Caco-2 (cell line): ENCODE measurements at regions not wholly inside any gene's neighbourhood (a gene's known extent, or its start where the extent isn't known, plus 50 kb on each side); places are given as distances from the start of the nearest gene placed in this dataset.
A peak's percentile ranks its signal among the peaks of the same experiment; 100 is the strongest.

Experiments
- BruUV-seq: library from RNA; stranded (reverse); fragments of 400-500 nt; replicated peaks from 2 replicates; lab custom pipeline; 2021; lab: Mats Ljungman, UMichigan
- CTCF ChIA-PET: fragments of 300-600 bp; sonication (Branson Sonifier 250); formaldehyde crosslinking; loops from one replicate; lab custom pipeline; 2022; ENCODE audit warnings: antibody characterized with exemption; lab: Charles Lee
- POLR2A ChIA-PET: fragments of 300-600 bp; sonication (Branson Sonifier 250); formaldehyde crosslinking; loops from one replicate; lab custom pipeline; 2022; ENCODE audit warnings: antibody characterized with exemption; lab: Charles Lee
- DNase-seq, 2 experiments: peaks; one replicate each; pipeline versions ENCODE4 v3.0.0 to v3.0.0-alpha.2; 2020 to 2022
- H3K27me3 ChIP-seq: replicated peaks from 2 replicates; pipeline ENCODE4 v1.6.0; 2011; ENCODE audit warnings: low read length; ENCODE audit not compliant: control insufficient read depth, insufficient read depth
- H3K36me3 ChIP-seq: 2 replicates; pipeline ENCODE4 v1.5.1; 2011; ENCODE audit warnings: low read length; ENCODE audit not compliant: control insufficient read depth, insufficient read depth
- H3K4me1 ChIP-seq: fragments of 250-450 bp; sonication (Bioruptor Pico); 2 replicates; pipeline ENCODE4 v1.5.1; 2020; ENCODE audit warnings: mild to moderate bottlenecking
- H3K4me3 ChIP-seq: 2 replicates; pipeline ENCODE4 v1.5.1; 2011; ENCODE audit warnings: low read depth, mild to moderate bottlenecking, control low read depth, low read length
- H3K9me3 ChIP-seq: fragments of 250-450 bp; sonication (Bioruptor Pico); 2 replicates; pipeline ENCODE4 v1.5.1; 2020; ENCODE audit warnings: mild to moderate bottlenecking, moderate library complexity
- H3K27ac Mint-ChIP-seq: one replicate; pipeline ENCODE4 v1.8.0; 2022; ENCODE audit warnings: mixed read lengths; ENCODE audit not compliant: unreplicated experiment
- H3K27me3 Mint-ChIP-seq: one replicate; pipeline ENCODE4 v1.8.0; 2022; ENCODE audit warnings: mixed read lengths; ENCODE audit not compliant: insufficient read depth, unreplicated experiment
- H3K36me3 Mint-ChIP-seq: one replicate; pipeline ENCODE4 v1.8.0; 2022; ENCODE audit warnings: mild to moderate bottlenecking, mixed read lengths; ENCODE audit not compliant: insufficient read depth, unreplicated experiment
- H3K4me1 Mint-ChIP-seq: one replicate; pipeline ENCODE4 v1.8.0; 2022; ENCODE audit warnings: low read depth, mixed read lengths; ENCODE audit not compliant: unreplicated experiment
- H3K4me3 Mint-ChIP-seq: one replicate; pipeline ENCODE4 v1.8.0; 2022; ENCODE audit warnings: mild to moderate bottlenecking, moderate library complexity, mixed read lengths; ENCODE audit not compliant: unreplicated experiment
- H3K9me3 Mint-ChIP-seq: one replicate; pipeline ENCODE4 v1.8.0; 2022; ENCODE audit warnings: mixed read lengths; ENCODE audit not compliant: unreplicated experiment
- intact Hi-C: fragments of 100-400 bp; cut with micrococcal nuclease; formaldehyde crosslinking; loops from one replicate; pipeline ENCODE4 v1.10.0; 2022; ENCODE audit not compliant: unreplicated experiment
- TF ChIP-seq, protein P1 (sequence below), 2 experiments: fragments of 200-600 bp in 1 of 2; IDR thresholded peaks; 1 replicate in 1 of 2; 2 replicates in 1 of 2; pipeline versions ENCODE4 v1.5.1 to v1.8.0; 2011 to 2022; ENCODE audit warnings: antibody characterized with exemption in 1 of 2, control low read depth in 1 of 2, inconsistent platforms in 1 of 2, low read depth in 1 of 2, low read length in 1 of 2, mild to moderate bottlenecking in 1 of 2, moderate library complexity in 1 of 2; ENCODE audit not compliant: insufficient read depth in 1 of 2, severe bottlenecking in 1 of 2, unreplicated experiment in 1 of 2

DNA sequence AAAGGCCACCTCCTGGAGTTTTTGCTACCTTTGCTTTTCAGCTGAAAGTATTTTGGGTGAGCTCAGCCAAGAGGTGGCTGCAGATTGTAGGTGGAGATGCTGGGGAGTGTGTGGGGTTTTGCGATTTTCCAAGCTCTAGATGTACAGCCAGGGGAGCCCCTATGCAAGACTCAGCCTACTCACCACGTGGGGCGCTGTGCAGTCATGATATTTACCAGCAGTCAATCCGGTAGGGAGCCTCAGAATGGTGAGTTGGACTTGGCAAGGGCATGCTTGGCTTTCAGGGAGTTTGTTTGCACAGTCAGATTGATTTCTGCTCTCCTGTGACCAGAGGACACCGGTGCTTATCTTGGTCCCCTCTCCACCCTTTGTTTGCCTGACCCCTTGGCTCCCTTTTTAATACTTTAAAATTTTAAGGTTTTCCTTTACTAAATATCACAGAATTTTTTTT, 175.3 kb downstream of the UTP18 start:
- no peaks in the 10 kb centered on the region for H3K36me3 Mint-ChIP-seq
- H3K4me1 ChIP-seq = no peaks in the 10 kb centered on the region
- no peak overlapping the region for H3K27ac Mint-ChIP-seq
- H3K4me1 Mint-ChIP-seq = no peaks in the 10 kb centered on the region
- H3K4me3 ChIP-seq = no peak overlapping the region
- peaks cover 13% of the 10 kb centered on the region for H3K9me3 Mint-ChIP-seq
- CTCF ChIA-PET = interaction anchor here (0.6 to 1.4 kb wide), 5 partner anchors 11 to 173 kb away, joined by 3 to 4 read pairs (median 3); no protein-coding TSS in a partner anchor
- H3K27me3 ChIP-seq = no peaks in the 10 kb centered on the region
- no peaks in the 10 kb centered on the region for H3K9me3 ChIP-seq
- BruUV-seq = no TSS peak
- no peak overlapping the region for H3K4me3 Mint-ChIP-seq
- DNase-seq = peak; percentile 68 to 74
- POLR2A ChIA-PET = no interaction called here
- peaks cover 6% of the 10 kb centered on the region for H3K27me3 Mint-ChIP-seq
- no peaks in the 10 kb centered on the region for H3K36me3 ChIP-seq
- intact Hi-C loops = no loop called here
- TF ChIP-seq, protein P1, sequence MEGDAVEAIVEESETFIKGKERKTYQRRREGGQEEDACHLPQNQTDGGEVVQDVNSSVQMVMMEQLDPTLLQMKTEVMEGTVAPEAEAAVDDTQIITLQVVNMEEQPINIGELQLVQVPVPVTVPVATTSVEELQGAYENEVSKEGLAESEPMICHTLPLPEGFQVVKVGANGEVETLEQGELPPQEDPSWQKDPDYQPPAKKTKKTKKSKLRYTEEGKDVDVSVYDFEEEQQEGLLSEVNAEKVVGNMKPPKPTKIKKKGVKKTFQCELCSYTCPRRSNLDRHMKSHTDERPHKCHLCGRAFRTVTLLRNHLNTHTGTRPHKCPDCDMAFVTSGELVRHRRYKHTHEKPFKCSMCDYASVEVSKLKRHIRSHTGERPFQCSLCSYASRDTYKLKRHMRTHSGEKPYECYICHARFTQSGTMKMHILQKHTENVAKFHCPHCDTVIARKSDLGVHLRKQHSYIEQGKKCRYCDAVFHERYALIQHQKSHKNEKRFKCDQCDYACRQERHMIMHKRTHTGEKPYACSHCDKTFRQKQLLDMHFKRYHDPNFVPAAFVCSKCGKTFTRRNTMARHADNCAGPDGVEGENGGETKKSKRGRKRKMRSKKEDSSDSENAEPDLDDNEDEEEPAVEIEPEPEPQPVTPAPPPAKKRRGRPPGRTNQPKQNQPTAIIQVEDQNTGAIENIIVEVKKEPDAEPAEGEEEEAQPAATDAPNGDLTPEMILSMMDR (IDR thresholded peaks at IDR 0.05; ENCODE audit: insufficient read depth in 1 of 2, low read depth in 1 of 2, low read length in 1 of 2, severe bottlenecking in 1 of 2, unreplicated experiment in 1 of 2) = peak; percentile 43 to 71

DNA sequence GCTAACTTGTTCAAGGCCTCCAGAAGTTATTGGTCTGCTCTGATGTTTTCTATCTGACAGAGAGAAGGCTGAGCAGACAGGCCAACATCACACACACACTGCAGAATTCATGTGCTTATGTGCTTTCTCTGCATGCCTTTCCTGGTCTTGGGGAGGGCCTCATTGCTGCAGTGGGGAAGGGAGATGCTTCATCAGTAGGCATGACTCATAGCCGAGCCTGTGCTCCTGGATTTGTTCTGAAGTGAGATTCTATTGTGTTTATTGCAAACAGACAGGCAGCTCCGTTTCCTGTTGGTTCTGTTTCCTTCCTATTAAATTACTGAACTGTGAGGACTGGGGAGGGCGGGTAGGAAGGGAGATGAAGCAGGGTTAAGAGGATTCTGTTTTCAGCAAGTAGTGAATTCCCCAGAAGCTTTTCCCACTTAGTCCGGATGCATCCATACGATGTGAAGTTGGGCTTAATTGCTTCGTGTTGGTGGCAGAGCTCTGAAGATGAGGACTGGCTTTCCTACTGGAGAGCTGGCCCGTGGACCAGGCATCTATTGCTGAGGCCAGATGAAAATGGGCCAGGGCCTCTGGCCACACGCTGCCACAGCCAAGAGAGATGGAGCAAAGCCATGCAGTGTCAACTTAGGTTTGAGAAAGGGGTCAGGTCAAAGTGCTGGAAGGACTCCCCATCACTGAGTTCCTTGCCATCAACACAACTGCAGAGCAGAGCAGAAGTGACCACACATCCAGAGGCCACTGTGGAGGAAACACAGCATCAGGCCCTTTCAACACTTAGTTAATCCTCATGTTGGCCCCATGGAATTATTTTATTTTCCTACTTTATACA, 179.3 kb downstream of the UTP18 start:
- Mint-ChIP-seq H3K4me3 (no peak overlapping the region), H3K4me1 (no peaks in the 10 kb centered on the region), H3K27ac (no peak overlapping the region), H3K9me3 (peaks cover 2% of the 10 kb centered on the region), H3K36me3 (no peaks in the 10 kb centered on the region), H3K27me3 (no peaks in the 10 kb centered on the region)
- POLR2A ChIA-PET = no interaction called here
- no peak overlapping the region for H3K4me3 ChIP-seq
- TF ChIP-seq, protein P1 (IDR thresholded peaks at IDR 0.05; ENCODE audit: insufficient read depth in 1 of 2, low read depth in 1 of 2, low read length in 1 of 2, severe bottlenecking in 1 of 2, unreplicated experiment in 1 of 2) = no peak
- no peaks in the 10 kb centered on the region for H3K36me3 ChIP-seq
- no peaks in the 10 kb centered on the region for H3K9me3 ChIP-seq
- no peak for DNase-seq
- no TSS peak for BruUV-seq
- no peaks in the 10 kb centered on the region for H3K27me3 ChIP-seq
- intact Hi-C loops = no loop called here
- no peaks in the 10 kb centered on the region for H3K4me1 ChIP-seq
- CTCF ChIA-PET = no interaction called here

DNA sequence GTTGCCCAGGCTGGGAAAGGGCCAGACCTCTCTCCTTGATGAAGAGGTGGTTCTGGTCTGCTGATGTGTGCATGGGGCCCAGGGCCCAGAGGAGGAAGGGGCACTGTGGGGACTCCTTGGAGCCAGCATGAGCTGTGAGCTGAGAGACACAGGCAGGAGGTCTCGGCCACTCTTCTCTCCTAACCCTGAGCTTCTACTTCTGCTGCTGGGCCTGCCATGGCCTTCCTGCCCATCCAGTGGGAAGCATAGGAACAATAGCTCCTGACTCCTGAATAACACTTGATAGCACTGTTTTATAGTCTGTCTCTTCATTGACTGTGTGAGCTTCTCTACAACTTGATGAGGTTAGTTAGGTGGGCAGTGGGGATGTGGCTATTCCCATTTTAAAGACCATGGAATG, 181.1 kb downstream of the UTP18 start:
- intact Hi-C loops = no loop called here
- POLR2A ChIA-PET = no interaction called here
- Mint-ChIP-seq H3K4me1 (no peaks in the 10 kb centered on the region), H3K27ac (no peak overlapping the region), H3K4me3 (no peak overlapping the region), H3K9me3 (no peaks in the 10 kb centered on the region), H3K36me3 (no peaks in the 10 kb centered on the region), H3K27me3 (no peaks in the 10 kb centered on the region)
- TF ChIP-seq, protein P1 (IDR thresholded peaks at IDR 0.05; ENCODE audit: insufficient read depth in 1 of 2, low read depth in 1 of 2, low read length in 1 of 2, severe bottlenecking in 1 of 2, unreplicated experiment in 1 of 2) = no peak
- BruUV-seq = no TSS peak
- H3K9me3 ChIP-seq = no peaks in the 10 kb centered on the region
- CTCF ChIA-PET = interaction anchor here (2.1 kb wide), 1 partner anchor 20 kb away, joined by 4 read pairs; no protein-coding TSS in a partner anchor
- H3K4me1 ChIP-seq = no peaks in the 10 kb centered on the region
- H3K36me3 ChIP-seq = no peaks in the 10 kb centered on the region
- H3K27me3 ChIP-seq = no peaks in the 10 kb centered on the region
- no peak for DNase-seq
- no peak overlapping the region for H3K4me3 ChIP-seq
